ENCODE measurements at regions not wholly inside any gene's neighbourhood (a gene's known extent, or its start where the extent isn't known, plus 50 kb on each side); places are given as distances from the start of the nearest gene placed in this dataset.

- TF ChIP-seq CHD7 (IDR thresholded peaks at IDR 0.05; ENCODE audit: insufficient replicate concordance, low read length) (no peak), KDM4A (IDR thresholded peaks at IDR 0.05; ENCODE audit: low read depth, low read length, severe bottlenecking) (no peak), SP1 (IDR thresholded peaks at IDR 0.05; ENCODE audit: low read depth, low read length) (no peak), SUZ12 (IDR thresholded peaks at IDR 0.05; ENCODE audit: low read length) (no peak), KDM5A (IDR thresholded peaks at IDR 0.05; ENCODE audit: low read length) (no peak), TAF7 (optimal IDR thresholded peaks at IDR 0.05; ENCODE audit: borderline replicate concordance, low read depth, low read length) (no peak)
These were observed 123.9 kb upstream of the MGAT5 start (continued) for GRCh38 chr2:134129900-134130537.

Measured in H1 (cell line).